ENCODE measurements at regions not wholly inside any gene's neighbourhood (a gene's known extent, or its start where the extent isn't known, plus 50 kb on each side); places are given as distances from the start of the nearest gene placed in this dataset.

DNA sequence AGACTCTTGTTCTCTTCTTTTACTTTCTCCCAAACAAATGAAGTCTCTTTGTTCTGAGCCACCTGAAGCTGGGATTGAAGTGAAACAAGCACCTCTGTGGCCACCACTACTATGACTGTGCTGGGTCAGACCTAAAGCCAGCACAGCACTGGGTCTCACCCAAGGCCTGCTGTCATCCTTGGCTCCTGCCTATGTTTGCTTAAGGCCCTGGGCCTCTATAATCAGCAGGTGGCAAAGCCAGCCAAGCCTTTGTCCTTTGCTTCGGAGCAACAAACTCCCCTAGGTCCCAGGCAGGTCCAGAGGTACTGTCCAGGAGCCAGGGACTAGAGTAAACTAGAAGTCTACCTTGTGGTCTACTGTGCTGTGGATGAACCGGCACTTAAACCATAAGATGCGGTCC is 220.6 kb upstream of the ARSJ start:
- TF ChIP-seq, protein P1, sequence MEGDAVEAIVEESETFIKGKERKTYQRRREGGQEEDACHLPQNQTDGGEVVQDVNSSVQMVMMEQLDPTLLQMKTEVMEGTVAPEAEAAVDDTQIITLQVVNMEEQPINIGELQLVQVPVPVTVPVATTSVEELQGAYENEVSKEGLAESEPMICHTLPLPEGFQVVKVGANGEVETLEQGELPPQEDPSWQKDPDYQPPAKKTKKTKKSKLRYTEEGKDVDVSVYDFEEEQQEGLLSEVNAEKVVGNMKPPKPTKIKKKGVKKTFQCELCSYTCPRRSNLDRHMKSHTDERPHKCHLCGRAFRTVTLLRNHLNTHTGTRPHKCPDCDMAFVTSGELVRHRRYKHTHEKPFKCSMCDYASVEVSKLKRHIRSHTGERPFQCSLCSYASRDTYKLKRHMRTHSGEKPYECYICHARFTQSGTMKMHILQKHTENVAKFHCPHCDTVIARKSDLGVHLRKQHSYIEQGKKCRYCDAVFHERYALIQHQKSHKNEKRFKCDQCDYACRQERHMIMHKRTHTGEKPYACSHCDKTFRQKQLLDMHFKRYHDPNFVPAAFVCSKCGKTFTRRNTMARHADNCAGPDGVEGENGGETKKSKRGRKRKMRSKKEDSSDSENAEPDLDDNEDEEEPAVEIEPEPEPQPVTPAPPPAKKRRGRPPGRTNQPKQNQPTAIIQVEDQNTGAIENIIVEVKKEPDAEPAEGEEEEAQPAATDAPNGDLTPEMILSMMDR (IDR thresholded peaks at IDR 0.05; ENCODE audit: low read depth, low read length): no peak
- no peaks in the 10 kb centered on the region for H3K27me3 ChIP-seq (ENCODE audit: insufficient read depth, low read depth, severe bottlenecking)
- H3K9me3 ChIP-seq (ENCODE audit: severe bottlenecking): no peaks in the 10 kb centered on the region
- no peak overlapping the region for H3K27ac ChIP-seq
- DNase-seq: no peak
- no peak overlapping the region for H3K4me3 ChIP-seq (ENCODE audit: low read depth, low read length)
- no peaks in the 10 kb centered on the region for H3K36me3 ChIP-seq

DNA sequence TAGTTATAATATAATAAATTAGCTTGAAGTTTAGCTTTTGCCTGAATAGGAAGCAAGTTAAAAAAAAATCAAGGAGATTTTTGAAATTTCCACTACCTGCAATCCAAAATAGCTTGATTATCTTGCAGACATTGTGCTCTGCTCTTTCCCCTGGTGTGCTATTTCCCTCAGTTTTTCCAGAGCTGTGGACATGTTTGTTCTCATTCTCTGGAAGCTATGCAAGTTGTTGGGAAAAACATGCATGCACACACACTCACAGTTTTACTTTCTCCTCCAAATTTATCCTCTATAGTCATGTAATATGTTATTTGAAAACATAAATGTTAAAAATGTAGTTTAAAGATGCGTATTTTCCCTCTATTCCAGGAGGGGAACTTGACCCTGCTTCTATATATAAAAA is 225.8 kb upstream of the ARSJ start:
- Histone ChIP-seq H3K4me3 (ENCODE audit: low read depth, low read length) (no peak overlapping the region), H3K36me3 (no peaks in the 10 kb centered on the region), H3K27ac (no peak overlapping the region), H3K9me3 (ENCODE audit: severe bottlenecking) (no peaks in the 10 kb centered on the region), H3K27me3 (ENCODE audit: insufficient read depth, low read depth, severe bottlenecking) (no peaks in the 10 kb centered on the region)
- TF ChIP-seq, protein P1 (IDR thresholded peaks at IDR 0.05; ENCODE audit: low read depth, low read length): no peak
- DNase-seq: no peak

- TF ChIP-seq, protein P1 (IDR thresholded peaks at IDR 0.05; ENCODE audit: low read depth, low read length): no peak
- DNase-seq: no peak
- H3K27me3 ChIP-seq (ENCODE audit: insufficient read depth, low read depth, severe bottlenecking): no peaks in the 10 kb centered on the region
- H3K9me3 ChIP-seq (ENCODE audit: severe bottlenecking): no peaks in the 10 kb centered on the region
- H3K4me3 ChIP-seq (ENCODE audit: low read depth, low read length): no peak overlapping the region
- H3K27ac ChIP-seq: no peak overlapping the region
- no peaks in the 10 kb centered on the region for H3K36me3 ChIP-seq
Observed at GRCh38 chr4:114208574-114209151, 229.2 kb upstream of the ARSJ start.

GRCh38 chr4:114209584-114209983 is 230.1 kb upstream of the ARSJ start:
- H3K36me3 ChIP-seq: no peaks in the 10 kb centered on the region
- H3K27me3 ChIP-seq (ENCODE audit: insufficient read depth, low read depth, severe bottlenecking): no peaks in the 10 kb centered on the region
- no peak overlapping the region for H3K4me3 ChIP-seq (ENCODE audit: low read depth, low read length)
- no peak overlapping the region for H3K27ac ChIP-seq
- no peaks in the 10 kb centered on the region for H3K9me3 ChIP-seq (ENCODE audit: severe bottlenecking)
- TF ChIP-seq, protein P1 (IDR thresholded peaks at IDR 0.05; ENCODE audit: low read depth, low read length): no peak
- DNase-seq: no peak

DNA sequence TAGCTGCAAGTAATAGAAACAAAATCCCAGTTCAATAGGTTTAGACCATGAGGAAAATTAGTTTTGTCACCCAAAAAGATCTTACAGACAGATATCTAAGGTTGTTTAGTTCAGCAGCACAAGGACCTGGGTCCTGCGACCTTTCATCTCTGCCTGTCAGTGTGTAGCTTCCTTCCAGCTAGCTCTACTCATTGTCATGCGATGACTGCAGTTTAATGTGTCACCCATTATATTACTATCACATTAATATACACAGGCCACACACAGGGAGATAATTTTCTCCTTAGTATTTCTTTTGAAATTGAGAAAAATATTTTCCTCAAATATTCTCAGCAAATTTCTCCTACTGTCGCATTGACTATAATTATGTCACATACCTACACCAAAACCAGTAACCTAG is 232.1 kb upstream of the ARSJ start:
- no peaks in the 10 kb centered on the region for H3K36me3 ChIP-seq
- H3K4me3 ChIP-seq (ENCODE audit: low read depth, low read length): no peak overlapping the region
- no peak for DNase-seq
- H3K27me3 ChIP-seq (ENCODE audit: insufficient read depth, low read depth, severe bottlenecking): no peaks in the 10 kb centered on the region
- H3K27ac ChIP-seq: no peak overlapping the region
- no peaks in the 10 kb centered on the region for H3K9me3 ChIP-seq (ENCODE audit: severe bottlenecking)
- TF ChIP-seq, protein P1 (IDR thresholded peaks at IDR 0.05; ENCODE audit: low read depth, low read length): no peak

DNA sequence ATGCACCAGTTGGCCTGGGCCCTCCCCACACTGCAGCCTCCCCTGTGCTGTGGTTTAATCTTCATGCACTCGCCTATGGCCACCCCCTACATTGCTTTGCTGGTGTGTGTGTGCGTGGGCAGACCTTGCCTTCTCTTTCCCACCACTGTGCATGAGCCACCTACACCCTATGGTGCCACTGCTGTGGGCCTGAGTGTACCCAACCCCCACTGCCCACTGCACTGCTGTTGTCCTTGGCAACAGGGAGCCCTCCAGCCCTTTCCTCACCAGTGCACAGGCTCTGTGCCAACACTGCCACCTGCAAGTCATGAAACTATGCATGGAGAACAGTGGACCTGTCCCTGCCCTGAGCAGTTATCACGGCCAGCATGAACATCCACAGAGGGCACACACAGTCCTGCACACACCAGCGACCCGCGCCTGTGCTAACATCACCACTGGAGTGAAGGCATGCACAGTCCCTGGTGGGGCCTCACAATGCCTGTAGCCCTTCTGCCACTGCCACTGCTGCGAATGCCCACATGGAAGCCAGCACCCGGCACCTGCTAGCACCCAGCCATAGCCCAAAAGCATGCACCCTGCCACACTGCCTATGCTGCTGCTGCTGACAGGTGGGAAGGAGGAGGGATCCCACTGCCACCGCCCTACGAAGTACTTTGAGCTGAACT is 237.8 kb upstream of the ARSJ start:
- H3K27ac ChIP-seq: no peak overlapping the region
- no peaks in the 10 kb centered on the region for H3K9me3 ChIP-seq (ENCODE audit: severe bottlenecking)
- H3K27me3 ChIP-seq (ENCODE audit: insufficient read depth, low read depth, severe bottlenecking): no peaks in the 10 kb centered on the region
- H3K4me3 ChIP-seq (ENCODE audit: low read depth, low read length): no peak overlapping the region
- no peak for DNase-seq
- TF ChIP-seq, protein P1 (IDR thresholded peaks at IDR 0.05; ENCODE audit: low read depth, low read length): no peak
- H3K36me3 ChIP-seq: no peaks in the 10 kb centered on the region

Data from WERI-Rb-1 (cell line).